ENCODE measurements at regions not wholly inside any gene's neighbourhood (a gene's known extent, or its start where the extent isn't known, plus 50 kb on each side); places are given as distances from the start of the nearest gene placed in this dataset.

- Histone ChIP-seq H3K27ac (ENCODE audit: low read depth, low read length) (no peak overlapping the region), H3K36me3 (ENCODE audit: low read length) (no peaks in the 10 kb centered on the region), H4K20me1 (ENCODE audit: low read depth, low read length) (no peaks in the 10 kb centered on the region), H3K9me2 (replicated peaks; ENCODE audit: insufficient read depth, low read length) (no peaks in the 10 kb centered on the region), H2AFZ (ENCODE audit: low read depth, low read length, severe bottlenecking) (no peak overlapping the region), H3K9ac (ENCODE audit: low read length) (no peak overlapping the region), H3K9me3 (ENCODE audit: insufficient read depth, low read length) (0 out of 2 replicates have a peak, but pooled peaks cover 3% of the 10 kb centered on the region), H3K79me2 (ENCODE audit: insufficient read depth, low read length) (no peaks in the 10 kb centered on the region), H3K4me2 (ENCODE audit: low read depth, low read length, poor library complexity, severe bottlenecking) (no peak overlapping the region), H3F3A (ENCODE audit: insufficient read depth) (no peaks in the 10 kb centered on the region), H3K27me3 (ENCODE audit: low read length) (no peaks in the 10 kb centered on the region), H3K4me3 (ENCODE audit: insufficient read depth, low read length, poor library complexity, severe bottlenecking) (no peak overlapping the region)
- TF ChIP-seq CTCF (IDR thresholded peaks at IDR 0.05; ENCODE audit: insufficient read depth, low read length, poor library complexity, severe bottlenecking) = no peak
- TF ChIP-seq EZH2phosphoT487 (conservative IDR thresholded peaks at IDR 0.05; ENCODE audit: low read length) = no peak
These were observed 603.5 kb upstream of the CDH4 start for GRCh38 chr20:60648556-60648955.

- Histone ChIP-seq H3K4me2 (ENCODE audit: low read depth, low read length, poor library complexity, severe bottlenecking) (no peak overlapping the region), H3K27ac (ENCODE audit: low read depth, low read length) (no peak overlapping the region), H4K20me1 (ENCODE audit: low read depth, low read length) (no peaks in the 10 kb centered on the region), H3K9me2 (replicated peaks; ENCODE audit: insufficient read depth, low read length) (no peaks in the 10 kb centered on the region), H3K4me3 (ENCODE audit: insufficient read depth, low read length, poor library complexity, severe bottlenecking) (no peak overlapping the region), H3K36me3 (ENCODE audit: low read length) (no peaks in the 10 kb centered on the region), H2AFZ (ENCODE audit: low read depth, low read length, severe bottlenecking) (no peak overlapping the region), H3K79me2 (ENCODE audit: insufficient read depth, low read length) (no peaks in the 10 kb centered on the region), H3K9me3 (ENCODE audit: insufficient read depth, low read length) (0 out of 2 replicates have a peak, but pooled peaks cover 3% of the 10 kb centered on the region), H3K9ac (ENCODE audit: low read length) (no peak overlapping the region), H3K27me3 (ENCODE audit: low read length) (no peaks in the 10 kb centered on the region), H3F3A (ENCODE audit: insufficient read depth) (no peaks in the 10 kb centered on the region)
- no peak for TF ChIP-seq CTCF (IDR thresholded peaks at IDR 0.05; ENCODE audit: insufficient read depth, low read length, poor library complexity, severe bottlenecking)
- no peak for TF ChIP-seq EZH2phosphoT487 (conservative IDR thresholded peaks at IDR 0.05; ENCODE audit: low read length)
These were observed 602.5 kb upstream of the CDH4 start for GRCh38 chr20:60649541-60649940.

- H3K4me3 ChIP-seq (ENCODE audit: insufficient read depth, low read length, poor library complexity, severe bottlenecking) = no peak overlapping the region
- no peaks in the 10 kb centered on the region for H3F3A ChIP-seq (ENCODE audit: insufficient read depth)
- no peak overlapping the region for H3K27ac ChIP-seq (ENCODE audit: low read depth, low read length)
- no peak overlapping the region for H2AFZ ChIP-seq (ENCODE audit: low read depth, low read length, severe bottlenecking)
- 0 out of 2 replicates have a peak, but pooled peaks cover 3% of the 10 kb centered on the region for H3K9me3 ChIP-seq (ENCODE audit: insufficient read depth, low read length)
- H3K4me2 ChIP-seq (ENCODE audit: low read depth, low read length, poor library complexity, severe bottlenecking) = no peak overlapping the region
- no peaks in the 10 kb centered on the region for H3K36me3 ChIP-seq (ENCODE audit: low read length)
- TF ChIP-seq CTCF (IDR thresholded peaks at IDR 0.05; ENCODE audit: insufficient read depth, low read length, poor library complexity, severe bottlenecking) (no peak), EZH2phosphoT487 (conservative IDR thresholded peaks at IDR 0.05; ENCODE audit: low read length) (no peak)
- no peaks in the 10 kb centered on the region for H3K9me2 ChIP-seq (replicated peaks; ENCODE audit: insufficient read depth, low read length)
- no peak overlapping the region for H3K9ac ChIP-seq (ENCODE audit: low read length)
- H3K27me3 ChIP-seq (ENCODE audit: low read length) = no peaks in the 10 kb centered on the region
- H4K20me1 ChIP-seq (ENCODE audit: low read depth, low read length) = no peaks in the 10 kb centered on the region
- no peaks in the 10 kb centered on the region for H3K79me2 ChIP-seq (ENCODE audit: insufficient read depth, low read length)
These were observed 602.0 kb upstream of the CDH4 start for GRCh38 chr20:60650087-60650486.
